GM18909 (cell line): ENCODE measurements at regions not wholly inside any gene's neighbourhood (a gene's known extent, or its start where the extent isn't known, plus 50 kb on each side); places are given as distances from the start of the nearest gene placed in this dataset.

Experiments used
- ATAC-seq: cut with Tn5 transposase; IDR thresholded peaks from one replicate; pipeline ENCODE4 v1.9.1; 2021; ENCODE audit warnings: mild to moderate bottlenecking; ENCODE audit not compliant: unreplicated experiment, poor library complexity

- no peak for ATAC-seq
Measured at GRCh38 chr5:66529182-66529581, 67.0 kb upstream of the MAST4 start.

GRCh38 chr5:66529704-66530103, 66.5 kb upstream of the MAST4 start:
- ATAC-seq: no peak

DNA sequence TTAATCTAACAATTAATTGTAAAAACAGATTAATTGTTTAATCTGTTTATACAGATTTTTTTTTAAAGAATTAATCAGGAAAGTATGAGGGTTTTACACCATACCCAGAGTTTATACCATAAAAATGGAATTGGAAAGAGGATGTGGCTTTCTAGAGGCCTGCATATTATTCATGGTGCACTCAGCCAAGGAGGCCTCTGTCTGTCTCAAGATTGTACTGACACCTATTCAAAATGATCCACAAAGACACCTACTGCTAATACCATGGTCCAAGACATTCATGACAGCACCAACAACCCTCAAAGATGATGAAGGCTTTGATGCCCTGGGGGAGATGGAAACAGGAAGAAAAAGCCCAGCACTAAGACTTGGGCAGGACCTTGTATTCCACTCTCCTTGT, 58.1 kb upstream of the MAST4 start:
- ATAC-seq: no peak

DNA sequence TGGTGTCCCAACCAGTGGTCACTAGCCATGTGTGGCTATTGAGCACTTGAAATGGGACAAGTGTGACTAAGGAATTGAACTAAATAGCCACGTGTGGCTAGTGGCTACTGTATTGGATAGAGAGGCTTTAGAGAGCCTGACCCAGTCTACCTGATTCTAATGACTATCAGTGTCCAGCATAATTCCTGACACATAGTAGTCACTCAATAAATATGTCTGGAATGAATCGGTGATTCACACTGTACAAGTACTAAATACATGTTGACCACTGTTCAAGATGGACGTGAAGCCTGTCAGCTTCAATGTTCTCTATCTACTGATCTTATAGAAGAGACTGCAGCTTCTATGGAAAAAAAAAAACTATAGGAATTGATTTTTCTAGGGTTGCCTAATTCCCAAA, 57.7 kb upstream of the MAST4 start:
- no peak for ATAC-seq

- no peak for ATAC-seq
Measured at GRCh38 chr5:66540078-66540477, 56.1 kb upstream of the MAST4 start.

DNA sequence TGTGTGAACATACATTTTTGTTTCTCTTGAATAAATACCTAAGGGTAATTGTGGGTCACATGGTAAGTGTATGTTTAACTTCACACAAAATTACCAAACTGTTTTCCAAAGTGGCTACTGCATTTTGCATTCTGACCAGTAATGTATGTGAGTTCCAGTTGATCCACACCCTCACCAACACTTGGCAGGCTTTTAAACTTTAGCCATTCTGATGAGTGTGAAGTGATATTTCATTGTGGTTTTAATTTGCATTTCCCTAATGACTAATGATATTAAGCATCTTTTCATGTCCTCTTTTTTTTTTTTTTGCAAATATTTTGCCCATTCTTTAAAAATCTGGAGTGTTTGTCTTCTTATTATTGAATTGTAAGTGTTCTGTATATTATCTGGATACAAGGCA, 53.5 kb upstream of the MAST4 start:
- ATAC-seq: no peak
